ENCODE measurements at regions not wholly inside any gene's neighbourhood (a gene's known extent, or its start where the extent isn't known, plus 50 kb on each side); places are given as distances from the start of the nearest gene placed in this dataset.
"Not testable (repeated sequence)": the region's sequence is repeated elsewhere in the genome, so short reads cannot be mapped to it uniquely, and the experiment has no call there.

DNA sequence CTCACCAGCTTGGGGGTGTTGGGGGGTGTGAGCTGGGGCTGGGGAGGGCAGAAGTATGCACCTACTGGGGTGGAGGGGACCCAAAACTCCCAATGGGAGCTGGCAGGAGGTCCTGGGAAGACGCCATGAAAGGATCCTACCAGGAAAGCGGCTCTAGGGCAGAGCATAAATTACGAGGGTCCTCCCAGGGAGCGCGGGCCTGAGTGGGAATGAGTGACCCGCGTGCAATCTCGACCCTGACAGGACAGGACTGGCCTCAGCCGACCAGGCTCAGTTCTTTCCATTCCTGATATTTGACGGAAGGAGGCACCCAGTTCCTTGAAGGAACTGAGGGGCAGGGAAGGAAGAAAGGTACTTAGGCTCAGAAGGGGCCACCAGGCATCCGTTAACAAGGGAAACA lies 1452.8 kb upstream of the TPTE start:
- FAIRE-seq: not testable (repeated sequence)

DNA sequence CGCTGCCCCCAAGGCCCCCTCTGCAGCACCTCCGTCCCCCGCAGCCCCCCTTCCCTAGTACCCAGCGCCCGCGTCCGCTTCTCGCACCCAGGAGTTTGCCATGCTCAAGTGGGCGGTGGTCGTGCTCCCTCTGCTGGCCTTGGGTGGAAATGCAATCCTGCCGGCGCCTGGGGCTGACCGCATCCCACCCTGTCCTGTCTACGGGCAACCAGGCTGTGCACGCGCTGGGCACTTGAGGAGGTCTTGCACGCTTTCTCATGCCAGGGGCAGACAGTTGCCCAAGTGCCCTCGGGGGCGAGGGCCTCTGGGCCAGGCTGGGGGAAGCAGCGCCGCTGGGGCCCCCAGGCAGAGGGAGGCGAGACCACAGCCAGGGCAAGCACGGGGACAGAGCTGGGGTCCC lies 1450.7 kb upstream of the TPTE start:
- FAIRE-seq: not testable (repeated sequence)

DNA sequence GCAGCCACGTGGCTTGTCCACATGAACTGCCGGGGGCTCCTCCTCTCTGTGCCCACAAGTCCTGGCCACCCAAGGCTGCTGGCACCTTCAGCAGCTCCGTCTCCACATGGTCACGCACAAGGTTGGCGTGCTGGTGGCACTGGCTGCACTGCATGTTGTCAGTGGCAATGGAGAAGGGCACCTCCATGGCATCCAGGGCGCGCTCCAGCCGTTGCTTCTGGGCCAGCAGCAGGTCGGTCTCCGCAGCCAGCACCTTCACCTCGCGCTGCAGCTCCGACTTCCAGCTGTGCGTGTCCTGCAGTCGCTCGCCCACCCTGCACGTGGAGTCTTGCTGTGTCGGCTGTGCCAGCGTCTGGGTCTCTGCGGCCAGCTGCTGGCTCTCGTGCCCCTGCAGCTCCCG lies 1448.4 kb upstream of the TPTE start:
- not testable (repeated sequence) for FAIRE-seq

DNA sequence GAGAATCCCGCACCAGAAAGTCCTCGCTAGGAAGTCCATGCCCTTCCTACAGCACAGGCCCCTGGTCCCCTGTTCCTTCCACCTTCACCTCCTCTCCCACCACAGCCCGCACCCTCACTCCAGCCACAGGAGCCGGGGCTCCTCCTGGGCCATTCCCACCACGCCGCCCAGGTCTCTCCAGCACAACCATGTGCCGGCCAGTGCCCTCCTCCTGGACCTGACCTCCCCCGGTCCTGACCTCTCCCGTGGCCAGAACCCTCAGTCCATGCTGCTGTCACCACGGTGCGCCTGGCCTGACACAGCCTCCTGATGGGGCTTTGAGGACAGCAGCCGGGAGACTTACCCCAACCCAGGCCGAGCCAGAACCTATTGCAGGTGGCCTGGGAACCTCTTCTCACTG lies 1446.6 kb upstream of the TPTE start:
- FAIRE-seq: not testable (repeated sequence)

DNA sequence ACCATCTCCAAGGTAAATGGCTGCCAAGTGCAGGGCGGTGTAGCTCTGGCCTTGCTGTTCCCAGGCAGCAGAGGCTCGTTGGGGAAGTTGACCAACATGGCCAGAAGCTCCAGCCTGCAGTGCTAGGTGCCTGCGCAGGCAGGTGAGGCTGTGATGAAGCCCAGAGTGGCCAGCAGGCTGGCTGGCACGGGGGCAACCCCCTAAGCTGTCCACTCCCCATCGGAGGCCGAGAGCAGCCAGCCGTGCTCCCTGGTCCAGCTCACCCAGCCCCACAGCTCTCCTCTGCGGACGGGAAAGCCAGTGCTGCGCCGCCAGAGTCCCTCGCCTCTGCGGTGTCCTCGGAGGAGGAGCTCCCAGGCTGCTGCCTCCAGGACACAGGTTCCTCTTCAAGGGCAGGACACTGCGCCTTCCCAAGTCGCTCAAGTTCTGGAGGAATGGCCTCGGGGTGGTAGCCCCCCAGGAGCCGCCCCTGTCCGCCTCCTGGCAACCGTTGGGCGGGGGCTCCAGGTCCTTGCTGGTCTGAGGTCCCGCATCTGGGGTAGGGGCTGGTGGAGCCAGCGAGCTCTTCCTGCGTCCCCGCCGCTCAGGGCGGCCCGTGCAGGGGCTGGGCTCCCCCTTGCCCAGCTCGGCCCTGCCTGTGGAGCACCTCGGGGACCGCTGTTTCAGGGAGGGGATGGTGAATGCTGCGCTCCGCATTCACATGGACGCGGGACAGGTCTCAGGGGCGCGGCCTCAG lies 1438.1 kb upstream of the TPTE start:
- FAIRE-seq: not testable (repeated sequence)

DNA sequence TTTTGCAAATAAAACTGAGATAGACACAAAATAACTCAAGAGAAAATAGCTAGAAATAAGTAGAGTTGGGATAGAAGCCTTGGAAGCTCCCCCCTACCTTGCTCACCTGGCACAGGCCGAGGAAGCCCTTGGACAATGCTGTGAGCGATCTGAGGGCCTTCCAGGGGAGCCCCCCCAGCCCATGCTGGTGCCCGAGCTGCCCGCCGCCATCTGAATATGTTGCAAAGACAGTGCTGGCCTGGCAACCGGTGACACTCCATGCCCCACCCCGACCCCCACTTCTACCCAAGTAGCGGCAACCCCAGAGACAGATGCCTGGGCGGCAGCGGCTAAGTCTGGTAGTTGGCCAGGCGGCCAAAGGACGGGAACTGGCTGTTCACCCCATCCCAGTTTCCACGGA lies 1435.1 kb upstream of the TPTE start:
- not testable (repeated sequence) for FAIRE-seq

DNA sequence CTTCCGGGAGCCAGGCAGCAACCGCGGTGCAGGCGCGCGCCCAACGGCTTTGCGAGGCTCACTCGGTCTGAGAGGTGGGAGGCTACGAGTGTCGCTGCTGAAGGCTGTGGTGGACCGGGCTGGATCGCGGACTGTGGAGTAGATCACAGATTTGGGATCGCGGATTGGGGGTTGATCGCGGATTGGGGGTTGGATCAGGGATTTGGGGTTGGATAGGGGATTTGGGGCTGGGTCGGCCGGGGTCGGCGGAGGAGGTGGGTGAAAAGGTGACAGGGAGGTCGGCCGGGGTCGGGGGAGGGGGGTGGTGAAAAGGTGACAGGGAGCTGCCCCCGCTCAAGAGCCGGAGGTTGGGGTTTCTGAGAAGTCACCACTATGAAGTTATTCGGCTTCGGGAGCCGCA lies 1433.6 kb upstream of the TPTE start:
- not testable (repeated sequence) for FAIRE-seq

DNA sequence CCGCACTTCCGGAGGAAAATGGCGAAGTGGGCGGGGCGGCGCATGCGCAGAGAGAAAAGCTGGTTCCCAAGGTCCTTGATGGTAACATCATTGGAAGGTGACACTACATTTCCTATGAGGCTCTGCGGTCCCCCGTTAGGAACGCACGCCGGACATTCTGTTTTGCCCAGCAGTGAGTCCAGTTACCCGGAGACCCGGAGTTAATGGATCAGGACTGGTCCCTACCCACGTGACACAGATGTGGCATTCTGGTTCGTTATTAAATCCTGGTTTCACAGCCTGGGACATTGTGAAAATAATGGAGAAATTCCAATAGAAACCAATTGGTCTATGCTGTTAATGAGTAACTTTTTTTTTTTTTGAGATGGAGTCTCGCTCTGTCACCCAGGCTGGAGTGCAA lies 1391.6 kb upstream of the TPTE start:
- not testable (repeated sequence) for FAIRE-seq

DNA sequence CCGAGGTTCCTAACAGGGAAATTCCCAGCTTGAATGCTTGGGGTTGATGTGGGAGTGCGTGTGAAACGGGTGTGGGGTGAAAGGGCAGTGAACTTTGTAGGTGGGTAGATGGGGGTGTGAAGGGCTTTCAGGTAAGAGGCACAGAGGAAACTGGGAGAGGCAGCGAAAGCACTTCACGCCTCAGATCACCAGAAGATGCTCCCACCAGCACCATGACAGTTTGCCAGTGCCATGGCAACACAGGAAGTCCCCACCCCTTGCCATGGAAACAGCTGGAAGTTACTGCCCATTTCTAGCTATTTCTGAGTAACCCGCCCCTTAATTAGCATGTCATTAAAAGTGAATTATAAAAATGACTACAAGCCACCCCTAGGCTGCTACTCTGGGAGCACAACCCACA lies 1390.6 kb upstream of the TPTE start:
- not testable (repeated sequence) for FAIRE-seq

Data from A204.1 (cell line).